Left ventricle myocardium inferior (tissue), 1 donor: ENCODE measurements at regions not wholly inside any gene's neighbourhood (a gene's known extent, or its start where the extent isn't known, plus 50 kb on each side); places are given as distances from the start of the nearest gene placed in this dataset.

Experiments used
- DNase-seq: peaks from one replicate; pipeline ENCODE4 v3.0.0-alpha.2; 2020
- H3K27ac ChIP-seq: fragments of 200-600 bp; replicated peaks from 2 replicates; pipeline ENCODE4 v1.8.0; 2021
- H3K27me3 ChIP-seq: fragments of 200-600 bp; 2 replicates; pipeline ENCODE4 v1.8.0; 2021; ENCODE audit warnings: low read depth
- H3K36me3 ChIP-seq: fragments of 200-600 bp; 2 replicates; pipeline ENCODE4 v1.8.0; 2021
- H3K4me1 ChIP-seq: fragments of 200-600 bp; 2 replicates; pipeline ENCODE4 v1.8.0; 2021
- H3K4me3 ChIP-seq: fragments of 200-600 bp; 2 replicates; pipeline ENCODE4 v1.8.0; 2021; ENCODE audit warnings: mild to moderate bottlenecking, moderate library complexity
- H3K9me3 ChIP-seq: fragments of 200-600 bp; replicated peaks from 2 replicates; pipeline ENCODE4 v1.8.0; 2021
- intact Hi-C: fragments of 100-400 bp; cut with micrococcal nuclease; formaldehyde crosslinking; loops from one replicate; pipeline ENCODE4 v1.11.0; 2022
- TF ChIP-seq, protein P1 (sequence below): fragments of 200-600 bp; IDR thresholded peaks from 2 replicates; pipeline ENCODE4 v1.8.0; 2021; ENCODE audit warnings: antibody characterized with exemption, mild to moderate bottlenecking, borderline replicate concordance
- donor health status: DM: no; HTN: yes; CAD: no; lungs with severe emphysema.

DNA sequence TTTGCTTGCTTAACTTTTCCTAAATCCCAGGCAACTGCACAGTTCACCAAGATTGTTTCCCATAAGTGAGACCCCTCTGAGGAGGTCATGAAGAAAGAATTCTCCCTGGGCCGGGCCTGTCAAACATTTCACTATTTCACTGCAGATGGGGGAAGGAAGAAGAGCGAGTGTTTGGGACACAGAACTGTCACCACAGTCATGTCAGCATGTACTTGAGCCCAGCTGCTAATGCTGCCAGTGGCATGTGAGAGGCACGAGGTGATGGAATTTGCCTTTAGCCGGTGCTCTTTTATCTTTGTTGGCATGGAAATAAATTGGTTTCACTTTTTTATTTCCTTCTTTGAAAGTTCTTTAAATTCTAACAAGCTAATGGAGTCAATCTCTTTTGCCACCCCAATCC, 277.9 kb upstream of the GADL1 start:
- H3K4me3 ChIP-seq, result no peak overlapping the region
- TF ChIP-seq, protein P1, sequence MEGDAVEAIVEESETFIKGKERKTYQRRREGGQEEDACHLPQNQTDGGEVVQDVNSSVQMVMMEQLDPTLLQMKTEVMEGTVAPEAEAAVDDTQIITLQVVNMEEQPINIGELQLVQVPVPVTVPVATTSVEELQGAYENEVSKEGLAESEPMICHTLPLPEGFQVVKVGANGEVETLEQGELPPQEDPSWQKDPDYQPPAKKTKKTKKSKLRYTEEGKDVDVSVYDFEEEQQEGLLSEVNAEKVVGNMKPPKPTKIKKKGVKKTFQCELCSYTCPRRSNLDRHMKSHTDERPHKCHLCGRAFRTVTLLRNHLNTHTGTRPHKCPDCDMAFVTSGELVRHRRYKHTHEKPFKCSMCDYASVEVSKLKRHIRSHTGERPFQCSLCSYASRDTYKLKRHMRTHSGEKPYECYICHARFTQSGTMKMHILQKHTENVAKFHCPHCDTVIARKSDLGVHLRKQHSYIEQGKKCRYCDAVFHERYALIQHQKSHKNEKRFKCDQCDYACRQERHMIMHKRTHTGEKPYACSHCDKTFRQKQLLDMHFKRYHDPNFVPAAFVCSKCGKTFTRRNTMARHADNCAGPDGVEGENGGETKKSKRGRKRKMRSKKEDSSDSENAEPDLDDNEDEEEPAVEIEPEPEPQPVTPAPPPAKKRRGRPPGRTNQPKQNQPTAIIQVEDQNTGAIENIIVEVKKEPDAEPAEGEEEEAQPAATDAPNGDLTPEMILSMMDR, result no peak
- H3K9me3 ChIP-seq, result no peaks in the 10 kb centered on the region
- intact Hi-C loops, result no loop called here
- H3K27me3 ChIP-seq, result no peaks in the 10 kb centered on the region
- no peak overlapping the region for H3K27ac ChIP-seq
- no peak for DNase-seq
- no peaks in the 10 kb centered on the region for H3K4me1 ChIP-seq
- H3K36me3 ChIP-seq, result no peaks in the 10 kb centered on the region

- DNase-seq, result no peak
- H3K9me3 ChIP-seq, result no peaks in the 10 kb centered on the region
- no peaks in the 10 kb centered on the region for H3K27me3 ChIP-seq
- H3K27ac ChIP-seq, result no peak overlapping the region
- H3K4me3 ChIP-seq, result no peak overlapping the region
- intact Hi-C loops, result no loop called here
- no peaks in the 10 kb centered on the region for H3K36me3 ChIP-seq
- no peaks in the 10 kb centered on the region for H3K4me1 ChIP-seq
- TF ChIP-seq, protein P1, result no peak
Observed at GRCh38 chr3:31173118-31173718, 278.8 kb upstream of the GADL1 start.

GRCh38 chr3:31174079-31174478, 279.6 kb upstream of the GADL1 start:
- Histone ChIP-seq H3K9me3 (no peaks in the 10 kb centered on the region), H3K4me3 (no peak overlapping the region), H3K27me3 (no peaks in the 10 kb centered on the region), H3K27ac (no peak overlapping the region), H3K4me1 (no peaks in the 10 kb centered on the region), H3K36me3 (no peaks in the 10 kb centered on the region)
- intact Hi-C loops, result no loop called here
- TF ChIP-seq, protein P1, result no peak
- no peak for DNase-seq

DNA sequence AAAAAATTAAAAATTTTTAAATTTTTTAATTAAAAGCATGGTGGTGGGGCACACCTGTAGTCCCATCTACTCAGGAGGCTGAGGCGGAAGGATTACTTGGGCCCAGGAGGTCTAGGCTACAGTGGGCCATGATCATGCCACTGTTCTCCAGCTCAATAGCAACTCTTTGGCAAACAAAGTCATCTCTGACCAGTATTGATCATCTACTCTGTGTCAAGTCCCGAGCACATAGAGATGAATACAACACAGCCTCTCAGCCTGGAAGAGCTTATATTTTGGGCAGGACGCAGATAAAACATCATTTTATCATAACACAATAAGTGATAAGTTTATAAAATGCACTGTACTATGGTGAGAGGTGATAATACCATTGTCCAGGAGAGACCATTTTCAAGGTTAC, 281.6 kb upstream of the GADL1 start:
- intact Hi-C loops, result no loop called here
- Histone ChIP-seq H3K27ac (no peak overlapping the region), H3K4me1 (no peaks in the 10 kb centered on the region), H3K36me3 (no peaks in the 10 kb centered on the region), H3K27me3 (no peaks in the 10 kb centered on the region), H3K9me3 (no peaks in the 10 kb centered on the region), H3K4me3 (no peak overlapping the region)
- DNase-seq, result no peak
- TF ChIP-seq, protein P1, result no peak

DNA sequence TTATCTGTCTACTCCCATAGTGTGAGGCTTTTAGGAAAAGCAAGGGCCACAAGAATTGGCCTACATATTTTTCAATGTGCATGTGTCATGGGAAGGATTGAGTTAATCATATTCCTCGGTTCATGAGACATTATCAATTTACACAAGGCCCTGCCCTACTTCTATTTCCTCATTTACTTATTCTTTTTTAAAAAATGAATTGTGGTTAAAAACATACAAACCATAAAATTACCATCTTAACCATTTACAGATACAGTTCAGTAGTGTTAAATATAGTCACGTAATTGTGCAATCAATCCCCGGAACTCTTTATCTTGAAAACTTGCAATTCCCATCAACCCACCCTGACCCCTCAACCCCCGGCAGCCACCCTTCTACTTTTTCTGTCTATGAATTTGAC, 284.0 kb upstream of the GADL1 start:
- no peak overlapping the region for H3K4me3 ChIP-seq
- DNase-seq, result no peak
- TF ChIP-seq, protein P1, result no peak
- no peaks in the 10 kb centered on the region for H3K36me3 ChIP-seq
- no peak overlapping the region for H3K27ac ChIP-seq
- no peaks in the 10 kb centered on the region for H3K4me1 ChIP-seq
- H3K27me3 ChIP-seq, result peaks cover 5% of the 10 kb centered on the region
- H3K9me3 ChIP-seq, result no peaks in the 10 kb centered on the region
- intact Hi-C loops, result no loop called here
